ENCODE measurements at regions not wholly inside any gene's neighbourhood (a gene's known extent, or its start where the extent isn't known, plus 50 kb on each side); places are given as distances from the start of the nearest gene placed in this dataset.

- intact Hi-C loops (cut with DNase I) = no loop called here
- Histone ChIP-seq H3K36me3 (no peaks in the 10 kb centered on the region), H3K27ac (no peak overlapping the region), H3K4me1 (no peaks in the 10 kb centered on the region), H3K27me3 (no peaks in the 10 kb centered on the region), H3K9me3 (peaks cover 0 to 3% (median 0%) of the 10 kb centered on the region in 11 donors), H3K4me3 (no peak overlapping the region)
- no peak for DNase-seq
- no peak for ATAC-seq
- 87 to 88% methylated on average over 5 of the region's 5 CpGs for WGBS, 2 donors
- no peak for TF ChIP-seq CTCF (IDR thresholded peaks at IDR 0.05)
Measured at GRCh38 chr15:94015324-94015723, 216.0 kb upstream of the MCTP2 start.

- peaks cover 0 to 8% (median 0%) of the 10 kb centered on the region in 7 donors for H3K27me3 ChIP-seq
- H3K9me3 ChIP-seq = peaks cover 0 to 4% (median 0%) of the 10 kb centered on the region in 11 donors
- no peak for TF ChIP-seq CTCF (IDR thresholded peaks at IDR 0.05)
- no peak for DNase-seq
- H3K27ac ChIP-seq = no peak overlapping the region
- intact Hi-C loops (cut with DNase I) = loop anchor here in 2 of 10 donors (5.0 to 10.0 kb wide), 3 partner anchors 66 to 334 kb away; no protein-coding TSS in a partner anchor
- no peak for ATAC-seq
- H3K36me3 ChIP-seq = no peaks in the 10 kb centered on the region
- no peaks in the 10 kb centered on the region for H3K4me1 ChIP-seq
- no peak overlapping the region for H3K4me3 ChIP-seq
- 76 to 78% methylated on average over 9 of the region's 9 CpGs for WGBS, 2 donors
Measured at GRCh38 chr15:94008104-94009074, 223.0 kb upstream of the MCTP2 start.

GRCh38 chr15:94004697-94005096, 226.7 kb upstream of the MCTP2 start:
- WGBS, 2 donors = 72 to 80% methylated on average over 9 of the region's 9 CpGs
- intact Hi-C loops (cut with DNase I) = loop anchor here in 2 of 10 donors (5.0 to 10.0 kb wide), 3 partner anchors 70 to 338 kb away; no protein-coding TSS in a partner anchor
- Histone ChIP-seq H3K36me3 (no peaks in the 10 kb centered on the region), H3K4me1 (peaks cover 0 to 8% (median 0%) of the 10 kb centered on the region in 9 donors), H3K27ac (peak overlapping the region in 3 of 10 donors; percentile 20 to 39 (median 25)), H3K27me3 (peaks cover 0 to 8% (median 0%) of the 10 kb centered on the region in 7 donors), H3K4me3 (no peak overlapping the region), H3K9me3 (peaks cover 0 to 4% (median 0%) of the 10 kb centered on the region in 11 donors)
- ATAC-seq (peak in 7 of 8 donors; percentile 36 to 90 (median 57)), DNase-seq (peak; percentile 16 to 24)
- TF ChIP-seq CTCF (IDR thresholded peaks at IDR 0.05) = no peak

GRCh38 chr15:94002041-94002440, 229.3 kb upstream of the MCTP2 start:
- no peak for ATAC-seq
- 89 to 92% methylated on average over 3 of the region's 3 CpGs for WGBS, 2 donors
- peaks cover 0 to 8% (median 0%) of the 10 kb centered on the region in 9 donors for H3K4me1 ChIP-seq
- H3K4me3 ChIP-seq = no peak overlapping the region
- peaks cover 0 to 4% (median 0%) of the 10 kb centered on the region in 11 donors for H3K9me3 ChIP-seq
- peak overlapping the region in 4 of 10 donors; percentile 13 to 74 (median 48) for H3K27ac ChIP-seq
- H3K27me3 ChIP-seq = peaks cover 0 to under 1% (median 0%) of the 10 kb centered on the region in 7 donors
- DNase-seq = no peak
- TF ChIP-seq CTCF (IDR thresholded peaks at IDR 0.05) = no peak
- intact Hi-C loops (cut with DNase I) = loop anchor here in 2 of 10 donors (10.0 kb wide), 2 partner anchors 73 to 113 kb away; no protein-coding TSS in a partner anchor
- H3K36me3 ChIP-seq = no peaks in the 10 kb centered on the region

Measured in heart right ventricle (tissue), 16 donors.